ENCODE measurements at regions not wholly inside any gene's neighbourhood (a gene's known extent, or its start where the extent isn't known, plus 50 kb on each side); places are given as distances from the start of the nearest gene placed in this dataset.

DNA sequence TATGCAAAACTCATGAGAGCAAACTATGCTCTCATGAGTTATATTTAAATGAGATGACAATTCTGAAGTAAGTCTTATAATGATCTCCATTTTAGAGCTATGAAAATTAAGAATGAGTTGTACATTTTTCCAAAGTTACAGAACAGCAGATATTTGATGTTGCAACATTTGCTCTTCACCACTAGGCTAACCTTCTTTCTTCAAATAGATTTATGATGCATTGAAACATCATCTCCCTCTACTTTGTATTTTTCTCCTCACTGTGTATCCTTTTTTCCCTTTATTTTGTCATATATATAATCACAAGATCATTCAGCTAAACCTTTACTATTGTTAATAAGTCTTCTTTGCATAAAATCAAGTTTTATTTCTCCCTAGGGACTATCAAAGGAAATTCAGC lies 497.7 kb upstream of the TYRP1 start:
- TF ChIP-seq REST (IDR thresholded peaks at IDR 0.05; ENCODE audit: insufficient read depth in 1 of 2, low read depth in 2 of 2, low read length in 2 of 2), result no peak
- TF ChIP-seq TAF1 (IDR thresholded peaks at IDR 0.05; ENCODE audit: borderline replicate concordance, insufficient read depth, low read length), result no peak
- no peak for TF ChIP-seq FOXP2 (optimal IDR thresholded peaks at IDR 0.05; ENCODE audit: borderline replicate concordance, extremely low read depth, extremely low read length, insufficient read depth)
- TF ChIP-seq POLR2AphosphoS5 (IDR thresholded peaks at IDR 0.05; ENCODE audit: low read depth, low read length), result no peak
- no peak for TF ChIP-seq SIN3A (IDR thresholded peaks at IDR 0.05; ENCODE audit: borderline replicate concordance, insufficient read depth, low read length)

- TF ChIP-seq FOXP2 (optimal IDR thresholded peaks at IDR 0.05; ENCODE audit: borderline replicate concordance, extremely low read depth, extremely low read length, insufficient read depth) (no peak), TAF1 (IDR thresholded peaks at IDR 0.05; ENCODE audit: borderline replicate concordance, insufficient read depth, low read length) (no peak)
These were observed 488.7 kb upstream of the TYRP1 start for GRCh38 chr9:12204512-12204911.

DNA sequence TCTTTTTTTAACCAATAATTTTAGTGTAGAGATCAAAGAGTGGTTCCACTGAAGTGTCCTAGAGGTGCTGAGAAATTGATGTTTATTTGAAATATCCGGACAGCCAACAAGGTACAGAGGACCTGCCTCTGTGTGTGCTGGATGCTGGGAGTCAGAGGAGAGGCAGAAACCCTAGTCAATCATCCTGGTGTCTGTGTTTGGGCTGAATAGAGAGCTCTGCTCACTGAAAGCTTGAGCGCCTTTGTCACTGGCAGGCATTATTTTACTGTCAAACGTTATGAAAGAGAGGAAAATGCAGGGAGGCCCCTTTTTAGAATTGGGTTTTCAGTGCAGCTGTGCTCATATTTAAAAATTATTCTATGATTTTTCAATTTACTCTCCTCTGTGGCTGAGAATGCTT lies 480.3 kb upstream of the TYRP1 start:
- no peak for TF ChIP-seq SIN3A (IDR thresholded peaks at IDR 0.05; ENCODE audit: borderline replicate concordance, insufficient read depth, low read length)

DNA sequence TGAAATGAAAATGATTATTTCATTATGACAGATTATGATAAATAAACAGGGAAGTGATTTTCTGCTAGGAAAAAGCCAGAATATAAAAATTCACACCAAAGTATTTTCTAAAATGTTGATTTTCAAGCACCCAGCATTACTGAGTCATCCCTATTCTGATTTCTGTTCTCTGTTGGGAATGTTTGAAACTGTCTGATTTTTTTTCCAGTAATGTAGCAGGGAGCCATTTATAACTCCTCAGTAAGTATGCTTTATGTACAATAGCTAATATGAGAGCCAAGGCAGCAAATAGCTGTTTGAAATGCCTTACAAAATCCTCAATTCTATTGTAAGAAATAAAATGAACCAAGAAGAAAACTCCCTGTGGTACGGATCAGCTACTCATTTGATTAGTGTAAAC lies 471.7 kb upstream of the TYRP1 start:
- TF ChIP-seq SIN3A (IDR thresholded peaks at IDR 0.05; ENCODE audit: borderline replicate concordance, insufficient read depth, low read length) (no peak), POLR2AphosphoS5 (IDR thresholded peaks at IDR 0.05; ENCODE audit: low read depth, low read length) (no peak), FOXP2 (optimal IDR thresholded peaks at IDR 0.05; ENCODE audit: borderline replicate concordance, extremely low read depth, extremely low read length, insufficient read depth) (no peak), REST (IDR thresholded peaks at IDR 0.05; ENCODE audit: insufficient read depth in 1 of 2, low read depth in 2 of 2, low read length in 2 of 2) (no peak), TAF1 (IDR thresholded peaks at IDR 0.05; ENCODE audit: borderline replicate concordance, insufficient read depth, low read length) (no peak)

GRCh38 chr9:12224449-12224848 lies 468.7 kb upstream of the TYRP1 start:
- TF ChIP-seq SIN3A (IDR thresholded peaks at IDR 0.05; ENCODE audit: borderline replicate concordance, insufficient read depth, low read length) (no peak), POLR2AphosphoS5 (IDR thresholded peaks at IDR 0.05; ENCODE audit: low read depth, low read length) (no peak), FOXP2 (optimal IDR thresholded peaks at IDR 0.05; ENCODE audit: borderline replicate concordance, extremely low read depth, extremely low read length, insufficient read depth) (no peak), REST (IDR thresholded peaks at IDR 0.05; ENCODE audit: insufficient read depth in 1 of 2, low read depth in 2 of 2, low read length in 2 of 2) (no peak), TAF1 (IDR thresholded peaks at IDR 0.05; ENCODE audit: borderline replicate concordance, insufficient read depth, low read length) (no peak)

DNA sequence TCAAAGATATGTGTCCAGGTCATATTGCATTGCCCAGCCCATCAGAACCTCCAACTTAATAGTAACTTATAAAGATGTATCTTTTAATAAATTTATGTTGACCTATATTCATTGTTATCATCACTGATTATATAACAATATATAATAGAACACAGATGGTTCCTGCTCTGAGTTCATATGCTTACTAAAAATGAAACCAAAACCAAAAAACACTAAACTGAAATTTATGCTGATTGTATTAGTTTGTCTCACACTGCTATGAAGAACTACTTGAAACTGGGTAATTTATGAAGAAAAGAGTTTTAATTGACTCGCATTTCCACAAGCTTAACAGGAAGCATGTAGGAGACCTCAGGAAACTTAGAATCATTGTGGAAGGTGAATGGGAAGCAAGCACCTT lies 462.5 kb upstream of the TYRP1 start:
- no peak for TF ChIP-seq POLR2AphosphoS5 (IDR thresholded peaks at IDR 0.05; ENCODE audit: low read depth, low read length)
- no peak for TF ChIP-seq TAF1 (IDR thresholded peaks at IDR 0.05; ENCODE audit: borderline replicate concordance, insufficient read depth, low read length)
- TF ChIP-seq REST (IDR thresholded peaks at IDR 0.05; ENCODE audit: insufficient read depth in 1 of 2, low read depth in 2 of 2, low read length in 2 of 2), result no peak
- no peak for TF ChIP-seq SIN3A (IDR thresholded peaks at IDR 0.05; ENCODE audit: borderline replicate concordance, insufficient read depth, low read length)
- no peak for TF ChIP-seq FOXP2 (optimal IDR thresholded peaks at IDR 0.05; ENCODE audit: borderline replicate concordance, extremely low read depth, extremely low read length, insufficient read depth)

Data from PFSK-1 (cell line).